CD4-positive, CD25-positive, alpha-beta regulatory T cell (primary cell): ENCODE measurements at regions not wholly inside any gene's neighbourhood (a gene's known extent, or its start where the extent isn't known, plus 50 kb on each side); places are given as distances from the start of the nearest gene placed in this dataset.

Source experiments
- ATAC-seq, 2 donors: fragments of 150-1000 bp; cut with Tn5 transposase; one replicate each; pipeline ENCODE4 v1.10.0; 2021; ENCODE audit warnings: low read depth in 2 of 2, moderate number of reproducible peaks in 2 of 2, moderate library complexity in 1 of 2
- DNase-seq, 3 donors: peaks; one replicate each; pipeline versions ENCODE4 v3.0.0 to v3.0.0-alpha.2; 2012 to 2022; ENCODE audit warnings: mixed read lengths in 1 of 3
- H3K27ac ChIP-seq: one replicate; pipeline ENCODE4 v1.7.0; 2013; ENCODE audit warnings: mild to moderate bottlenecking, low read length; ENCODE audit not compliant: insufficient read depth, poor library complexity, severe bottlenecking
- H3K27me3 ChIP-seq: one replicate; pipeline ENCODE4 v1.7.0; 2013; ENCODE audit warnings: low read length; ENCODE audit not compliant: control insufficient read depth, insufficient read depth
- H3K36me3 ChIP-seq: one replicate; pipeline ENCODE4 v1.7.0; 2013; ENCODE audit warnings: mild to moderate bottlenecking, low read length, moderate library complexity; ENCODE audit not compliant: control insufficient read depth, insufficient read depth
- H3K4me1 ChIP-seq: 2 replicates; pipeline ENCODE4 v1.7.0; 2013; ENCODE audit warnings: mild to moderate bottlenecking, low read length; ENCODE audit not compliant: insufficient read depth, control insufficient read depth, poor library complexity, severe bottlenecking
- H3K4me3 ChIP-seq: one replicate; pipeline ENCODE4 v1.7.0; 2013; ENCODE audit warnings: low read depth, mild to moderate bottlenecking, low read length, moderate library complexity
- H3K9me3 ChIP-seq, 2 experiments: 1 replicate in 1 of 2; 2 replicates in 1 of 2; pipeline ENCODE4 v1.7.0; 2013; ENCODE audit warnings: low read length in 2 of 2, mild to moderate bottlenecking in 1 of 2, moderate library complexity in 1 of 2; ENCODE audit not compliant: control insufficient read depth in 2 of 2
- H3K27ac Mint-ChIP-seq, 3 donors: one replicate each; pipeline ENCODE4 v1.8.0; 2020 to 2022; ENCODE audit warnings: mild to moderate bottlenecking in 3 of 3, mixed read lengths in 3 of 3, moderate library complexity in 2 of 3
- H3K27me3 Mint-ChIP-seq: one replicate; pipeline ENCODE4 v1.8.0; 2022; ENCODE audit warnings: mild to moderate bottlenecking, mixed read lengths
- H3K36me3 Mint-ChIP-seq: one replicate; pipeline ENCODE4 v1.8.0; 2020; ENCODE audit warnings: mixed read lengths
- H3K4me1 Mint-ChIP-seq, 4 donors: one replicate each; pipeline ENCODE4 v1.8.0; 2020 to 2022; ENCODE audit warnings: mixed read lengths in 4 of 4, mild to moderate bottlenecking in 1 of 4
- H3K4me3 Mint-ChIP-seq, 4 donors: one replicate each; pipeline ENCODE4 v1.8.0; 2020 to 2022; ENCODE audit warnings: mild to moderate bottlenecking in 4 of 4, mixed read lengths in 4 of 4, moderate library complexity in 3 of 4
- H3K9me3 Mint-ChIP-seq, 7 donors: one replicate each; pipeline ENCODE4 v1.8.0; 2020 to 2022; ENCODE audit warnings: mixed read lengths in 7 of 7, mild to moderate bottlenecking in 3 of 7, moderate library complexity in 2 of 7

- no peak overlapping the region for H3K27ac Mint-ChIP-seq
- Histone ChIP-seq H3K4me3 (no peak overlapping the region), H3K27me3 (no peaks in the 10 kb centered on the region), H3K9me3 (no peaks in the 10 kb centered on the region), H3K4me1 (no peaks in the 10 kb centered on the region), H3K36me3 (no peaks in the 10 kb centered on the region), H3K27ac (no peak overlapping the region)
- ATAC-seq = no peak
- H3K4me1 Mint-ChIP-seq = no peaks in the 10 kb centered on the region
- peaks cover 11% of the 10 kb centered on the region for H3K27me3 Mint-ChIP-seq
- no peak for DNase-seq
- H3K9me3 Mint-ChIP-seq = peaks cover 0 to 8% (median 0%) of the 10 kb centered on the region in 7 donors
- H3K36me3 Mint-ChIP-seq = no peaks in the 10 kb centered on the region
- no peak overlapping the region for H3K4me3 Mint-ChIP-seq
Measured at GRCh38 chr6:2497922-2498623, 252.6 kb downstream of the MYLK4 start.

- H3K36me3 Mint-ChIP-seq = no peaks in the 10 kb centered on the region
- H3K4me3 Mint-ChIP-seq = no peak overlapping the region
- ATAC-seq (no peak), DNase-seq (no peak)
- H3K27ac Mint-ChIP-seq = no peak overlapping the region
- H3K27me3 Mint-ChIP-seq = peaks cover 6% of the 10 kb centered on the region
- no peak overlapping the region for H3K27ac ChIP-seq
- H3K9me3 Mint-ChIP-seq = peaks cover 0 to 8% (median 0%) of the 10 kb centered on the region in 7 donors
- H3K4me3 ChIP-seq = no peak overlapping the region
- no peaks in the 10 kb centered on the region for H3K36me3 ChIP-seq
- H3K4me1 Mint-ChIP-seq = no peaks in the 10 kb centered on the region
- H3K27me3 ChIP-seq = no peaks in the 10 kb centered on the region
- no peaks in the 10 kb centered on the region for H3K4me1 ChIP-seq
- no peaks in the 10 kb centered on the region for H3K9me3 ChIP-seq
Measured at GRCh38 chr6:2496291-2496690, 250.9 kb upstream of the GMDS start.

GRCh38 chr6:2492686-2493523 is 247.5 kb upstream of the GMDS start:
- no peak overlapping the region for H3K4me3 Mint-ChIP-seq

GRCh38 chr6:2491137-2491536 is 245.7 kb upstream of the GMDS start:
- H3K36me3 Mint-ChIP-seq = no peaks in the 10 kb centered on the region
- no peak overlapping the region for H3K4me3 ChIP-seq
- H3K27ac Mint-ChIP-seq = no peak overlapping the region
- peaks cover 6% of the 10 kb centered on the region for H3K27me3 Mint-ChIP-seq
- H3K4me1 ChIP-seq = no peaks in the 10 kb centered on the region
- DNase-seq = no peak
- peak overlapping the region in 1 of 4 donors; percentile 65 for H3K4me3 Mint-ChIP-seq
- no peak for ATAC-seq
- no peaks in the 10 kb centered on the region for H3K9me3 ChIP-seq
- no peak overlapping the region for H3K27ac ChIP-seq
- no peaks in the 10 kb centered on the region for H3K4me1 Mint-ChIP-seq
- H3K9me3 Mint-ChIP-seq = peaks cover 0 to 5% (median 0%) of the 10 kb centered on the region in 7 donors
- no peaks in the 10 kb centered on the region for H3K27me3 ChIP-seq
- no peaks in the 10 kb centered on the region for H3K36me3 ChIP-seq

More at GRCh38 chr6:2492686-2493523, 247.5 kb upstream of the GMDS start:
- no peaks in the 10 kb centered on the region for H3K36me3 Mint-ChIP-seq
- H3K9me3 Mint-ChIP-seq = peaks cover 0 to 4% (median 0%) of the 10 kb centered on the region in 7 donors
- ATAC-seq = no peak
- no peak for DNase-seq
- Histone ChIP-seq H3K27me3 (no peaks in the 10 kb centered on the region), H3K36me3 (no peaks in the 10 kb centered on the region), H3K9me3 (no peaks in the 10 kb centered on the region), H3K4me1 (no peaks in the 10 kb centered on the region), H3K27ac (no peak overlapping the region), H3K4me3 (no peak overlapping the region)
- no peak overlapping the region for H3K27ac Mint-ChIP-seq
- H3K27me3 Mint-ChIP-seq = peaks cover 6% of the 10 kb centered on the region
- no peaks in the 10 kb centered on the region for H3K4me1 Mint-ChIP-seq

GRCh38 chr6:2488578-2488977 is 243.2 kb upstream of the GMDS start:
- Histone ChIP-seq H3K4me1 (no peaks in the 10 kb centered on the region), H3K36me3 (no peaks in the 10 kb centered on the region), H3K4me3 (no peak overlapping the region), H3K27ac (no peak overlapping the region), H3K27me3 (no peaks in the 10 kb centered on the region), H3K9me3 (no peaks in the 10 kb centered on the region)
- H3K4me1 Mint-ChIP-seq = no peaks in the 10 kb centered on the region
- DNase-seq = no peak
- no peak for ATAC-seq
- H3K9me3 Mint-ChIP-seq = peaks cover 0 to 10% (median under 1%) of the 10 kb centered on the region in 7 donors
- H3K27me3 Mint-ChIP-seq = no peaks in the 10 kb centered on the region
- H3K36me3 Mint-ChIP-seq = no peaks in the 10 kb centered on the region
- H3K27ac Mint-ChIP-seq = no peak overlapping the region
- no peak overlapping the region for H3K4me3 Mint-ChIP-seq

GRCh38 chr6:2485116-2485515 is 239.7 kb upstream of the GMDS start:
- Histone ChIP-seq H3K36me3 (no peaks in the 10 kb centered on the region), H3K27me3 (no peaks in the 10 kb centered on the region), H3K4me3 (no peak overlapping the region), H3K27ac (no peak overlapping the region), H3K4me1 (no peaks in the 10 kb centered on the region), H3K9me3 (peaks cover 4 to 10% of the 10 kb centered on the region in 2 experiments)
- Mint-ChIP-seq H3K27me3 (peaks cover 5% of the 10 kb centered on the region), H3K4me3 (no peak overlapping the region), H3K4me1 (no peaks in the 10 kb centered on the region), H3K36me3 (no peaks in the 10 kb centered on the region), H3K27ac (no peak overlapping the region), H3K9me3 (peaks cover 0 to 16% (median 4%) of the 10 kb centered on the region in 7 donors)
- no peak for ATAC-seq
- DNase-seq = no peak

GRCh38 chr6:2482773-2483172 is 237.4 kb upstream of the GMDS start:
- Mint-ChIP-seq H3K4me3 (no peak overlapping the region), H3K36me3 (no peaks in the 10 kb centered on the region), H3K4me1 (no peaks in the 10 kb centered on the region), H3K27ac (no peak overlapping the region), H3K27me3 (peaks cover 11% of the 10 kb centered on the region), H3K9me3 (peaks cover 0 to 16% (median 4%) of the 10 kb centered on the region in 7 donors)
- Histone ChIP-seq H3K4me3 (no peak overlapping the region), H3K4me1 (no peaks in the 10 kb centered on the region), H3K27ac (no peak overlapping the region), H3K9me3 (peaks cover 4 to 10% of the 10 kb centered on the region in 2 experiments), H3K36me3 (no peaks in the 10 kb centered on the region), H3K27me3 (no peaks in the 10 kb centered on the region)
- DNase-seq = no peak
- no peak for ATAC-seq
